Fibroblast of villous mesenchyme (primary cell): ENCODE measurements at regions not wholly inside any gene's neighbourhood (a gene's known extent, or its start where the extent isn't known, plus 50 kb on each side); places are given as distances from the start of the nearest gene placed in this dataset.

Experiments
- DNase-seq: peaks from one replicate; pipeline ENCODE4 v3.0.0-alpha.2; 2010; ENCODE audit warnings: low read depth
- H3K4me3 ChIP-seq: 2 replicates; pipeline ENCODE4 v1.5.1; 2011; ENCODE audit warnings: low read depth, mild to moderate bottlenecking, low read length
- CTCF ChIP-seq: IDR thresholded peaks from 2 replicates; pipeline ENCODE4 v1.5.1; 2012; ENCODE audit warnings: low read depth, mild to moderate bottlenecking, low read length; ENCODE audit not compliant: insufficient read depth

GRCh38 chr10:35949811-35950211 is 307.7 kb upstream of the FZD8 start:
- DNase-seq: peak; percentile 29
- TF ChIP-seq CTCF: no peak
- no peak overlapping the region for H3K4me3 ChIP-seq

- no peak for DNase-seq
- H3K4me3 ChIP-seq: no peak overlapping the region
- TF ChIP-seq CTCF: no peak
Measured at GRCh38 chr10:35946556-35946955, 304.5 kb upstream of the FZD8 start.

GRCh38 chr10:35942057-35942456 is 300.0 kb upstream of the FZD8 start:
- no peak for DNase-seq
- H3K4me3 ChIP-seq: no peak overlapping the region
- TF ChIP-seq CTCF: no peak

- DNase-seq: peak; percentile 95
- TF ChIP-seq CTCF: no peak
Measured at GRCh38 chr10:35940141-35941041, 298.3 kb upstream of the FZD8 start.

GRCh38 chr10:35938160-35938559 is 296.1 kb upstream of the FZD8 start:
- no peak for DNase-seq
- no peak for TF ChIP-seq CTCF
- no peak overlapping the region for H3K4me3 ChIP-seq

More at GRCh38 chr10:35940141-35941041, 298.3 kb upstream of the FZD8 start:
- no peak overlapping the region for H3K4me3 ChIP-seq

- no peak for TF ChIP-seq CTCF
- H3K4me3 ChIP-seq: no peak overlapping the region
- no peak for DNase-seq
Measured at GRCh38 chr10:35937546-35937945, 295.4 kb upstream of the FZD8 start.

- no peak for DNase-seq
- no peak for TF ChIP-seq CTCF
- no peak overlapping the region for H3K4me3 ChIP-seq
Measured at GRCh38 chr10:35934642-35934995, 292.5 kb upstream of the FZD8 start.
